ENCODE measurements at regions not wholly inside any gene's neighbourhood (a gene's known extent, or its start where the extent isn't known, plus 50 kb on each side); places are given as distances from the start of the nearest gene placed in this dataset.

DNA sequence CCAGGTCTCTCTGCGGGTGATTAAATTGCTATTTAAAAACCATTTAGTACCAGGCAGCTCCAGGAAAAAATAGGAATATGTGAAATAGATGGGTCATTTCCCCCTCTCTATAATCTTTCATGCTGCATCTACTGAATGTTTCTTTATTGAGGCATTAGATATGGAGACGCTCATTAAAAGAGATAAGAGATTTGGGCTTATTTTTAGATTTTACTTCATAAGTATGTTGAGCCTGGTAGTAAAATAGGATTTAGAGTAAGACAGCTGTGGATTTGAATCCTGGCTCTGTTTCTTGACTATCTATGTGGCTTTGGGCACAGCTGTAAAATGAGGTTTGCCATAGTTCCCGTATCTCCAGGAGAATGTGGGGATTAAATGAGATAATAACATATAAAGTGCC, 451.0 kb upstream of the GRIA1 start:
- intact Hi-C loops (cut with micrococcal nuclease) = no loop called here
- peaks cover 0 to 2% of the 10 kb centered on the region in 2 donors for H3K9me3 ChIP-seq (replicated peaks in 1 of 2; ENCODE audit: control insufficient read depth in 1 of 2, insufficient read depth in 1 of 2, low read length in 2 of 2)
- TF ChIP-seq, protein P1, sequence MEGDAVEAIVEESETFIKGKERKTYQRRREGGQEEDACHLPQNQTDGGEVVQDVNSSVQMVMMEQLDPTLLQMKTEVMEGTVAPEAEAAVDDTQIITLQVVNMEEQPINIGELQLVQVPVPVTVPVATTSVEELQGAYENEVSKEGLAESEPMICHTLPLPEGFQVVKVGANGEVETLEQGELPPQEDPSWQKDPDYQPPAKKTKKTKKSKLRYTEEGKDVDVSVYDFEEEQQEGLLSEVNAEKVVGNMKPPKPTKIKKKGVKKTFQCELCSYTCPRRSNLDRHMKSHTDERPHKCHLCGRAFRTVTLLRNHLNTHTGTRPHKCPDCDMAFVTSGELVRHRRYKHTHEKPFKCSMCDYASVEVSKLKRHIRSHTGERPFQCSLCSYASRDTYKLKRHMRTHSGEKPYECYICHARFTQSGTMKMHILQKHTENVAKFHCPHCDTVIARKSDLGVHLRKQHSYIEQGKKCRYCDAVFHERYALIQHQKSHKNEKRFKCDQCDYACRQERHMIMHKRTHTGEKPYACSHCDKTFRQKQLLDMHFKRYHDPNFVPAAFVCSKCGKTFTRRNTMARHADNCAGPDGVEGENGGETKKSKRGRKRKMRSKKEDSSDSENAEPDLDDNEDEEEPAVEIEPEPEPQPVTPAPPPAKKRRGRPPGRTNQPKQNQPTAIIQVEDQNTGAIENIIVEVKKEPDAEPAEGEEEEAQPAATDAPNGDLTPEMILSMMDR (IDR thresholded peaks at IDR 0.05) = no peak
- H3K27me3 ChIP-seq (ENCODE audit: control insufficient read depth in 2 of 2, insufficient read depth in 2 of 2, low read length in 2 of 2) = no peaks in the 10 kb centered on the region
- DNase-seq = no peak
- H3K36me3 Mint-ChIP-seq = no peaks in the 10 kb centered on the region
- no peaks in the 10 kb centered on the region for H3K4me1 Mint-ChIP-seq
- H3K9ac ChIP-seq (ENCODE audit: insufficient read depth, low read length, poor library complexity, severe bottlenecking) = no peak overlapping the region
- no peaks in the 10 kb centered on the region for H3K79me2 ChIP-seq (ENCODE audit: insufficient read depth, low read length)
- no peak overlapping the region for H3K4me3 ChIP-seq (replicated peaks in 1 of 3; ENCODE audit: low read depth in 2 of 3, low read length in 3 of 3)
- peaks cover 0 to 3% (median 0%) of the 10 kb centered on the region in 3 donors for H3K27me3 Mint-ChIP-seq (ENCODE audit: low read depth in 3 of 3)
- no peaks in the 10 kb centered on the region for H3K4me1 ChIP-seq (ENCODE audit: control insufficient read depth in 1 of 2, insufficient read depth in 2 of 2, low read length in 2 of 2)
- H3K4me3 Mint-ChIP-seq = no peak overlapping the region
- H3K4me2 ChIP-seq (replicated peaks; ENCODE audit: extremely low read depth, low read length, poor library complexity, severe bottlenecking) = no peak overlapping the region
- no peak overlapping the region for H3K27ac ChIP-seq (ENCODE audit: low read depth in 1 of 2, low read length in 2 of 2)
- no peak overlapping the region for H3K27ac Mint-ChIP-seq
- no peaks in the 10 kb centered on the region for H3K36me3 ChIP-seq (replicated peaks in 1 of 2; ENCODE audit: control insufficient read depth in 1 of 2, insufficient read depth in 2 of 2, low read length in 2 of 2)
- no CpG with 5 or more reads among the region's 3 CpGs for WGBS (ENCODE audit: insufficient coverage)
- no peaks in the 10 kb centered on the region for H4K20me1 ChIP-seq (ENCODE audit: insufficient read depth, low read length)
- no peak overlapping the region for H2AFZ ChIP-seq (ENCODE audit: insufficient read depth, low read depth, low read length, poor library complexity, severe bottlenecking)
- peaks cover 0 to 7% (median 2%) of the 10 kb centered on the region in 7 donors for H3K9me3 Mint-ChIP-seq

DNA sequence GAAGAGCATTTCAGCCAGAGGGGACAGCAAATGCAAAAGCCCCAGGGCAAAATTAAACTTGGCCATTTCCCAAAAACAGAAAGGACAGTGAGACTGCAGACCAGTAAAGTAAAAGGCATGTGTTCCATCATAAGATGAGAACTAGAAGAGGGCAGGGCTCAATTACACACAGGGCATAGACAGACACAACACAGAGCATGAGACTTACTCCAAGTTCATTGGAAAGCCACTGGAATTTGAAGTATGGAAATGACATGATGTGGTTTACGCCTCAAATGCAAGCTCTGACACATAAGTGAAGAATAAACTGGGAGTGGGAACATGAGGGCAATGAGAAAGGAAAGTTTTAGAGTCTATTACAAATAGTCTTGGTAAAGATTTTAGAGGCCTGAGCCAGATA, 446.6 kb upstream of the GRIA1 start:
- intact Hi-C loops (cut with micrococcal nuclease) = no loop called here
- H3K27me3 ChIP-seq (ENCODE audit: control insufficient read depth in 2 of 2, insufficient read depth in 2 of 2, low read length in 2 of 2) = no peaks in the 10 kb centered on the region
- no peaks in the 10 kb centered on the region for H3K79me2 ChIP-seq (ENCODE audit: insufficient read depth, low read length)
- no peaks in the 10 kb centered on the region for H3K36me3 ChIP-seq (replicated peaks in 1 of 2; ENCODE audit: control insufficient read depth in 1 of 2, insufficient read depth in 2 of 2, low read length in 2 of 2)
- H3K4me3 ChIP-seq (replicated peaks in 1 of 3; ENCODE audit: low read depth in 2 of 3, low read length in 3 of 3) = no peak overlapping the region
- Mint-ChIP-seq H3K36me3 (no peaks in the 10 kb centered on the region), H3K4me3 (no peak overlapping the region), H3K27ac (no peak overlapping the region), H3K27me3 (ENCODE audit: low read depth in 3 of 3) (peaks cover 0 to 3% (median 0%) of the 10 kb centered on the region in 3 donors), H3K4me1 (no peaks in the 10 kb centered on the region), H3K9me3 (peaks cover 0 to 11% (median 2%) of the 10 kb centered on the region in 7 donors)
- H3K9ac ChIP-seq (ENCODE audit: insufficient read depth, low read length, poor library complexity, severe bottlenecking) = no peak overlapping the region
- H3K4me2 ChIP-seq (replicated peaks; ENCODE audit: extremely low read depth, low read length, poor library complexity, severe bottlenecking) = no peak overlapping the region
- TF ChIP-seq, protein P1 (IDR thresholded peaks at IDR 0.05) = no peak
- H2AFZ ChIP-seq (ENCODE audit: insufficient read depth, low read depth, low read length, poor library complexity, severe bottlenecking) = no peak overlapping the region
- peaks cover 2 to 6% of the 10 kb centered on the region in 2 donors for H3K9me3 ChIP-seq (replicated peaks in 1 of 2; ENCODE audit: control insufficient read depth in 1 of 2, insufficient read depth in 1 of 2, low read length in 2 of 2)
- no peaks in the 10 kb centered on the region for H3K4me1 ChIP-seq (ENCODE audit: control insufficient read depth in 1 of 2, insufficient read depth in 2 of 2, low read length in 2 of 2)
- 83% methylated on average over 1 of the region's 1 CpG for WGBS (ENCODE audit: insufficient coverage)
- no peaks in the 10 kb centered on the region for H4K20me1 ChIP-seq (ENCODE audit: insufficient read depth, low read length)
- H3K27ac ChIP-seq (ENCODE audit: low read depth in 1 of 2, low read length in 2 of 2) = no peak overlapping the region
- DNase-seq = no peak
